Spleen (tissue), 7 donors: ENCODE measurements at regions not wholly inside any gene's neighbourhood (a gene's known extent, or its start where the extent isn't known, plus 50 kb on each side); places are given as distances from the start of the nearest gene placed in this dataset.
"Not testable (repeated sequence)": the region's sequence is repeated elsewhere in the genome, so short reads cannot be mapped to it uniquely, and the experiment has no call there.

Experiments
- CTCF ChIP-seq, 11 experiments: fragments of 200-600 bp in 7 of 11; fragments of 450-650 bp in 4 of 11; sonication (generic) in 4 of 11; IDR thresholded peaks in 8 of 11; conservative IDR thresholded peaks in 3 of 11; 1 replicate in 7 of 11; 2 replicates in 4 of 11; pipeline versions ENCODE4 v1.4.0 to v1.8.0; 2016 to 2021; ENCODE audit warnings: antibody characterized with exemption in 11 of 11, inconsistent platforms in 4 of 11, mild to moderate bottlenecking in 1 of 11
- POLR2A ChIP-seq, 3 donors: fragments of 450-650 bp; IDR thresholded peaks; one replicate each; pipeline ENCODE4 v1.5.1; 2017; ENCODE audit warnings: antibody characterized with exemption in 3 of 3, mild to moderate bottlenecking in 1 of 3
- donor health status: DM: no; HTN: no; CAD: no; lungs with moderate emphysema.
- donor health status: DM: no; HTN: no; CAD: no.
- donor health status: DM: no; HTN: no; CAD: no.

GRCh38 chr5:67798470-67798869, 417.1 kb upstream of the PIK3R1 start:
- TF ChIP-seq CTCF (IDR thresholded peaks at IDR 0.05 in 8 of 11, conservative IDR thresholded peaks at IDR 0.05 in 3 of 11); POLR2A (IDR thresholded peaks at IDR 0.05): not testable (repeated sequence)
